Naive thymus-derived CD8-positive, alpha-beta T cell (primary cell): ENCODE measurements at regions not wholly inside any gene's neighbourhood (a gene's known extent, or its start where the extent isn't known, plus 50 kb on each side); places are given as distances from the start of the nearest gene placed in this dataset.
A peak's percentile ranks its signal among the peaks of the same experiment; 100 is the strongest.

Source experiments
- ATAC-seq, 2 donors: fragments of 150-1000 bp; cut with Tn5 transposase in 1 of 2; sonication (Bioruptor Pico), chemical (Tn5 transposase) in 1 of 2; 1 replicate in 1 of 2; 2 replicates in 1 of 2; pipeline ENCODE4 v1.10.0; 2021; ENCODE audit warnings: mild to moderate bottlenecking in 2 of 2, moderate library complexity in 2 of 2
- POLR2A ChIA-PET: fragments of 350-600 bp; sonication (Branson Sonifier 250); formaldehyde crosslinking; loops from one replicate; lab custom pipeline; 2021; ENCODE audit warnings: antibody characterized with exemption; lab: Charles Lee
- DNase-seq, 10 donors: peaks; one replicate each; pipeline versions ENCODE4 v3.0.0 to v3.0.0-alpha.2; 2020 to 2022
- H3K27ac Mint-ChIP-seq, 10 donors: one replicate each; pipeline ENCODE4 v1.8.0; 2020 to 2022; ENCODE audit warnings: mild to moderate bottlenecking in 10 of 10, mixed read lengths in 10 of 10, moderate library complexity in 4 of 10, inconsistent platforms in 1 of 10
- H3K27me3 Mint-ChIP-seq, 5 donors: one replicate each; pipeline ENCODE4 v1.8.0; 2021 to 2022; ENCODE audit warnings: mixed read lengths in 5 of 5
- H3K36me3 Mint-ChIP-seq, 3 donors: one replicate each; pipeline ENCODE4 v1.8.0; 2020 to 2022; ENCODE audit warnings: mixed read lengths in 3 of 3, mild to moderate bottlenecking in 2 of 3, inconsistent platforms in 1 of 3
- H3K4me1 Mint-ChIP-seq, 4 donors: one replicate each; pipeline ENCODE4 v1.8.0; 2021 to 2022; ENCODE audit warnings: mixed read lengths in 4 of 4
- H3K4me3 Mint-ChIP-seq, 10 donors: one replicate each; pipeline ENCODE4 v1.8.0; 2020 to 2022; ENCODE audit warnings: mild to moderate bottlenecking in 10 of 10, mixed read lengths in 10 of 10, moderate library complexity in 6 of 10, inconsistent platforms in 1 of 10
- H3K9me3 Mint-ChIP-seq, 9 donors: one replicate each; pipeline ENCODE4 v1.8.0; 2020 to 2022; ENCODE audit warnings: mixed read lengths in 9 of 9, mild to moderate bottlenecking in 3 of 9, inconsistent platforms in 1 of 9, moderate library complexity in 1 of 9

DNA sequence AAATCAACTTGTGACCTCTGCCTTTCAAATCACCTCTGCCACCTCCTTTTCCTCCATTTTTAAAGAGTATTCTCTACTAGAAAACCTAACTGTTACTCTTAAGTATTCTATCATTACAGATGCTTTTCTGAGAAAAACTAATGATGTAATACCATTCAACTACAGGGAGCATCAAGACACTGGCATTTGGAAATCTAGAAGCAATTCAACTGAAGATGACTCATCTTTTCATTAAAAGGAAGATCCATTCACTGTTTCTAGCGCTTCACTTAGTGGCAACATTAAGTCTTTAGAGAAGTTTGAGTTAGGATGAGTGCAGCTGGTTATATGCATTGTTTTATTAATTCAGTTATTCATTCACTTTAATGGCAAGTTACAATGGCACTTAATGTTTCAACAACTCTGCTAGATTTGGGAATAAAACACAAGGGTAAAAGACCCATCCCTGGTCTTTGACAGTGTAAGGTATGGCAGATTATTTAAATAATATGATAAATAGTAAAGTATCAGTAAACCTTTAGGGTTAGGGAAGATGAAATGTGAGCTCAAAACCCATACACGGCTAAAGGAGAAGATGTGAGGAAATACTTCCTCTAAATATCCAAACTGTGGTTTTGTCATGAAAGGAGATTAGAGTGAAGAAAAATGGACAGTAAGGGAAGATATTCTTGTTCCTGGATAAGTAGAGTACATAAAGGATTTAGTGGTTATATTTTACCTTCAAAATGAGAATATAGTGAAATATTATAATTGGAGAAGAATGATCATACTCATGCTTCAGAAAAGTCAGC lies 61.7 kb downstream of the KCNJ2 start:
- no peak overlapping the region for H3K4me3 Mint-ChIP-seq
- peaks cover 6 to 36% (median 8%) of the 10 kb centered on the region in 5 donors for H3K27me3 Mint-ChIP-seq
- H3K9me3 Mint-ChIP-seq = peaks cover under 1 to 16% (median 3%) of the 10 kb centered on the region in 9 donors
- ATAC-seq (no peak), DNase-seq (no peak)
- no peak overlapping the region for H3K27ac Mint-ChIP-seq
- H3K36me3 Mint-ChIP-seq = no peaks in the 10 kb centered on the region
- POLR2A ChIA-PET = no interaction called here
- no peaks in the 10 kb centered on the region for H3K4me1 Mint-ChIP-seq

DNA sequence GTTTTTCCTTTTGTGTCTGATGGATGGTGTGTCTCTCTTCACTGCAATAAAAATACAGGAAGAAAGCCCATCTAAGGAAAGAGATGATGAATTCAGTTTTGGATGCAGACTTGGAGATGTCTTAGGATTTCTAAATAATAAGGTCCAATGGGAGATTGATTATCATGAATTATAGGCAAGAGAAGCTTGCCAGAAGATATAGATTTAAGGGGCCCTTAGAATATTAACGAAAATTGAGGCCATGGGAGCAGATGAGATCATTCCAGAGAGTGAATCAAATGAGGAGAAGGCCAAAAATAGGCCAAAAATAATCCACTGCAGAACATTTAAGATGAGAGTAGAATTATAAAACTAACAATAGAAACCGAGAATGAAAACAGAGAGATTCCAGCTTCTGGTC lies 63.1 kb downstream of the KCNJ2 start:
- H3K27ac Mint-ChIP-seq = no peak overlapping the region
- POLR2A ChIA-PET = no interaction called here
- H3K4me1 Mint-ChIP-seq = no peaks in the 10 kb centered on the region
- peaks cover 2 to 16% (median 8%) of the 10 kb centered on the region in 9 donors for H3K9me3 Mint-ChIP-seq
- DNase-seq (no peak), ATAC-seq (no peak)
- peaks cover 4 to 27% (median 5%) of the 10 kb centered on the region in 5 donors for H3K27me3 Mint-ChIP-seq
- H3K4me3 Mint-ChIP-seq = no peak overlapping the region
- no peaks in the 10 kb centered on the region for H3K36me3 Mint-ChIP-seq

DNA sequence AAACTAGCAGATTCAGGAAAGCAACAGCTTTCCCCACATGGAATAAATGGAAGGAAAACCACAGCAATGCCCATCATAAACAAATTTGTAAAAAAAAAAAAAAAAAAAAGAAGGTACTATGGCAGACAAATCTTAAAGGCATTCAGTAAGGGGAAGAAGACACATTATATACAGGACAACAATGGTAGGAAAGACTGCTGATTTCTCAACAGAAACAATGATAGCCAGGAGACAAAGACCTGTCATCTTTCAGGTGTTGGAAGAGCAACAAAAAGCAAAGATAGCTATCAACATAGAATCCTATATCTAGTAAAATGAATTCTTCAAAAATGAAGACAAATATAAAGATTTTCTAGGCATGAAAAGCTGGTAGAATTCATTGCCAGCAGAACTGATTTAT lies 65.9 kb downstream of the KCNJ2 start:
- POLR2A ChIA-PET = no interaction called here
- H3K36me3 Mint-ChIP-seq = no peaks in the 10 kb centered on the region
- H3K4me3 Mint-ChIP-seq = no peak overlapping the region
- peaks cover 0 to 21% (median 2%) of the 10 kb centered on the region in 5 donors for H3K27me3 Mint-ChIP-seq
- H3K27ac Mint-ChIP-seq = peak overlapping the region in 1 of 10 donors; percentile 14
- DNase-seq (no peak), ATAC-seq (no peak)
- H3K4me1 Mint-ChIP-seq = no peaks in the 10 kb centered on the region
- peaks cover 2 to 15% (median 7%) of the 10 kb centered on the region in 9 donors for H3K9me3 Mint-ChIP-seq

DNA sequence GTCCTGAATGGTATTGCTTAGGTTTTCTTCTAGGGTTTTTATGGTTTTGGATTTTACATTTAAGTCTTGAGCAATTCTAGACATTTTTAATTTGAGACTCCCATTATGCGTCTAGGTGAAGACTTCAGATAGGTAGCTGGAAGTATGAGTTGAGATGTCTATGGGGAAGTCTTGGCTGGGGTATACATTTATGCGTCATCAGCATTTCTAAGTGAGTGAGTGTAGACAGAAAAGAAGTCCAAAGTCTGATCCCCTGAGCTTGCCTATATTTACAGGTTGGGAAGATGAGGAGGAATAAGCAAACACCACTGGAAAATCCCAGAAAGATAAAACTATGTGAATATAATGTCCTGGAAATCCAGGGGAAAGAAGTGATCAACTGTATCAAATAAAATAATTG lies 68.9 kb downstream of the KCNJ2 start:
- POLR2A ChIA-PET = no interaction called here
- DNase-seq = no peak
- H3K27me3 Mint-ChIP-seq = peaks cover 0 to 6% (median 0%) of the 10 kb centered on the region in 5 donors

DNA sequence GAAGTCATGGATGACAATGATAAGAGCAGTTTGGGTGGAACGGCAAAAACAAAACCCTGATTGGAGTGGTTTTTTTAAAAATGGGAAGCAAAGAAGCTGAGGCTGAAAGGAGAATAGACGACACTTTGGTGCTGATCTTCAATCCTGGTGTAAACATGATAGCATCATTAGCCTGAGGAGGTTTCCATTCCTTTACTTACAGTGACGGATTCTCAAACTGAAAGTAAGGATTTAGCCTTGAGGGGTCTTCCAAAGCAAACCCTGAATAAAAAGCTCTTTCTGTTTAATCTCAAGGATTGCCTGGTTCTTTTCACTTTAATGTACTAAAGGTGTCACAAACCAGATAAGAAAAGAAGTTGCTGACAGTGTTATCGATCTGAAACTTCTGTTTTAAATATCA lies 69.3 kb downstream of the KCNJ2 start:
- H3K9me3 Mint-ChIP-seq = peaks cover 2 to 15% (median 5%) of the 10 kb centered on the region in 9 donors
- no peaks in the 10 kb centered on the region for H3K4me1 Mint-ChIP-seq
- POLR2A ChIA-PET = no interaction called here
- no peak overlapping the region for H3K4me3 Mint-ChIP-seq
- DNase-seq (no peak), ATAC-seq (no peak)
- no peaks in the 10 kb centered on the region for H3K36me3 Mint-ChIP-seq
- no peak overlapping the region for H3K27ac Mint-ChIP-seq
- peaks cover 0 to 6% (median 2%) of the 10 kb centered on the region in 5 donors for H3K27me3 Mint-ChIP-seq

More for the DNA sequence above, 68.9 kb downstream of the KCNJ2 start:
- ATAC-seq = no peak
- Mint-ChIP-seq H3K4me1 (no peaks in the 10 kb centered on the region), H3K27ac (no peak overlapping the region), H3K9me3 (peaks cover 2 to 15% (median 5%) of the 10 kb centered on the region in 9 donors), H3K4me3 (no peak overlapping the region), H3K36me3 (no peaks in the 10 kb centered on the region)

DNA sequence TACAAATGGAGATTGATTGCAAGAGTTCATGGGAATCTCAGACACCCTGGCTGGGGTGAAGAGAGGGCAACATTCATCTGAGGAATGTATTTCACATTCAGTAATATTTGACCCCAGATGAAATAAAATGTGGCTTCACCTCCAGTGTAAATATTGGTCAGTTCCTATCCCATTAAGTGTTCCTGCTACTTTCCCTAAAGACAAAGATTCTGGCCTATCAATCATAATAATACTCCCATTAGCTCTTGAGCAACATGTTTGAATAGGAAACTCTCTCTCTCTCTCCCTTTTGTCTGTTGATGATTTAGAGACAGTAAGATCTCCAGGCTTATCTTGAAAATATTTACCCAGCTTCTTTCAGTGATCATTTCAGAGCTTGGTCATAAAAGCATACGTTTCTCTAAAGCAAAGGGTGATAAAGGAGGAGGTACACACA lies 70.1 kb downstream of the KCNJ2 start:
- ATAC-seq (no peak), DNase-seq (no peak)
- H3K27ac Mint-ChIP-seq = no peak overlapping the region
- H3K9me3 Mint-ChIP-seq = peaks cover 2 to 18% (median 4%) of the 10 kb centered on the region in 9 donors
- H3K36me3 Mint-ChIP-seq = no peaks in the 10 kb centered on the region
- no peak overlapping the region for H3K4me3 Mint-ChIP-seq
- H3K4me1 Mint-ChIP-seq = no peaks in the 10 kb centered on the region
- H3K27me3 Mint-ChIP-seq = peaks cover 0 to 8% (median 4%) of the 10 kb centered on the region in 5 donors
- POLR2A ChIA-PET = no interaction called here

DNA sequence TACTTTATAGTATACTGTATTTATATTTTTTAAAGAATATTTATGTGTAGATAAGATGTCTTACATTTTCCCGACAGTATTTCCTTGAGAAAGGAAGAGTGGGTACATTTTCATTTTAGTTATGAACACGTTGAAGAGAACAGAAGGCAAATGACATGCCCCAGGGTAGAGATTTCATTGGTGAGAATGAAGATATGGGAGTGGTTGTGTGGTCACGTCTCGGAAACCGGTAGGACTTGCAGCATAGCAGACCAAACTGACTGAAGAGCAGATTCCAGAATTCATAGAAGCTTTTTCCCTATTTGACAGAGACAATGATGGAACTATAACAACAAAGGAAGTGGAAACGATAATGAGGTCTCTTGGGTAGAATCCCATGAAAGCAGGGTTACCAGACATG lies 71.7 kb downstream of the KCNJ2 start:
- H3K9me3 Mint-ChIP-seq = peaks cover 0 to 18% (median 2%) of the 10 kb centered on the region in 9 donors
- H3K4me3 Mint-ChIP-seq = no peak overlapping the region
- H3K36me3 Mint-ChIP-seq = no peaks in the 10 kb centered on the region
- H3K4me1 Mint-ChIP-seq = no peaks in the 10 kb centered on the region
- DNase-seq (no peak), ATAC-seq (no peak)
- POLR2A ChIA-PET = no interaction called here
- H3K27me3 Mint-ChIP-seq = peaks cover 0 to 9% (median 4%) of the 10 kb centered on the region in 5 donors
- no peak overlapping the region for H3K27ac Mint-ChIP-seq

DNA sequence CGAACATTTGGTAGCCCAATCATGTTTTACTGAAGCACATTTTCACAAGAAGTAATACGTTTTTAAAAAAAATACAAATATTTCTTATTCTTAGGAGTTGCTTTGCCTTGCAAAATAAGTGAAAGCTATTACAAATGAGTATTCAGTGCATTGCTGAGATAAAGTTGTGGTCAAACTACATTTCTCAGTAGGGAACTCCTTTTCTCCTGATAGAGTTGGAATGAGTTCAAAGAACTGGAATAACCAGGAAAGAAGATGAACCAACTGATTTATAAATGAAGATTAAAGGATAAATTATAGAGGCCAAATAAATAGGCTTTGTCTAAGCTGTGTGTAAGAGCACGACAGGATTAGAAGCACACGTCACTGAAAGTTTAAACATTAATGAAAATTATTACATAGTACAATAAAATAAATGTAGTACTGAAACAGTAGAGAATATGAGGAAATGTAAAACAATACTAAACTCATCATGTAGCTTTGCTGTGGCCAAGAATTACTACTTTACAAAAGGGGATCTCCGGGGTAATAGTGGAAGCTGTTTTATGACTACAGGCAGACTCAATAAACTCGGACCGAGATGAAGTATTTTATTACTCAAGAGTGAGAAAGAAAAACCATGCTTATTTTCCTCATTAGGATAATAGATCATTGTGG lies 73.6 kb downstream of the KCNJ2 start:
- DNase-seq (no peak), ATAC-seq (no peak)
- POLR2A ChIA-PET = no interaction called here
- H3K4me3 Mint-ChIP-seq = no peak overlapping the region
- no peaks in the 10 kb centered on the region for H3K36me3 Mint-ChIP-seq
- no peaks in the 10 kb centered on the region for H3K4me1 Mint-ChIP-seq
- H3K27ac Mint-ChIP-seq = no peak overlapping the region
- peaks cover 0 to 12% (median 0%) of the 10 kb centered on the region in 9 donors for H3K9me3 Mint-ChIP-seq
- H3K27me3 Mint-ChIP-seq = peaks cover 0 to 9% (median 4%) of the 10 kb centered on the region in 5 donors

DNA sequence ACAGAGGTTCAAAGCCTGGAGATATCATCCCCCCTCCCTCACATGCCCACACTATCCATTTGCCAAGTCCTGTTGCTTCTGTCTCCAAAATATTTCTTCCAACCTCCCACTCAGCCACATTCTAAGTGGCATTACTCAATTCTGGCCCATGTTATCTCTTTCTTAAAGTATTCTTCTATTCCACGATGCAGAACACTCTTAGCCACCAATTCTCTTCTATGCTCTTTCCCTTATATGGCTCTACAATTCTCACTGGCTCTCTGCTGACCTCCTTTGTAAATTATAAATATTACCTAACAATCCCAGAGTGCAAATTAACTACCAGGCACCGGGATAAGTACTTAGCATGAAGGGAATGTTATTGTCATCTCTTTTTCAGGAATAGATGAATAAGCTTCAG lies 82.4 kb downstream of the KCNJ2 start:
- no peak overlapping the region for H3K4me3 Mint-ChIP-seq
- POLR2A ChIA-PET = no interaction called here

DNA sequence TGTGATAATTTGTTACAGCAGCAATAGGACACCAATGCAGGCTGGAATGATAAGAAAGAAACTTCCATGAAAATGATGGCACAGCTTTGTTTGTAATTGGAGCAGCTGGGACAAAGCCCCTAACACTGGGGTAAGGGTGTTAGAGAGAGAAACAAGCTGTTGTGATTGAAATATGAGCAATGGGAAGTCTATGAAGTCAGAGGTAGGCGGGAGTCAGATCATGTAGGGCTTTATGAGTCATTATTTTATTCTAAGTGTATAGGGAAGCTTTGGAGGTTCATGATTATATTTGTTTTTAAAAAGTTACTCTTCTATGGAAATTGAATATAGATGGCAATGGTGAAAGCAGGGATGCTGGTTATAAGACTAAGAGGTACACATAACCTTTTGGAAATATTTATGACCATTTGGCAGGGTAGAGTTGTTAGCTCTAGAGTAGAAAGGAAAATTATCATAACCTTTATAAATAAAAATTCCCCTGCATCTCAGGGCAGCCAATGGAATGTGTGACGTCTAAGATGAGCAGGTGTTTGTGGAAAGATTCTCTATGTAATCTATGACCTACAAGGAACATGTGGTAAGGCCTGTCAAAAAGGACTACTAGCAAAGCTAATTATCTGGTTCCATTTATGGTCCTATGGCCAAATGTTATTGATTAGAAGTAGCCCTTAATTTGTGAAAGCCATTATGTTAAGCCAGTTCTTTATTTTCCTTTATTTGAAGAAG lies 85.6 kb downstream of the KCNJ2 start:
- no peak overlapping the region for H3K4me3 Mint-ChIP-seq
- POLR2A ChIA-PET = no interaction called here
- H3K27ac Mint-ChIP-seq = no peak overlapping the region
- peaks cover 0 to 6% (median 0%) of the 10 kb centered on the region in 5 donors for H3K27me3 Mint-ChIP-seq
- DNase-seq (no peak), ATAC-seq (no peak)
- no peaks in the 10 kb centered on the region for H3K4me1 Mint-ChIP-seq
- H3K36me3 Mint-ChIP-seq = no peaks in the 10 kb centered on the region
- peaks cover 0 to 2% (median 0%) of the 10 kb centered on the region in 9 donors for H3K9me3 Mint-ChIP-seq

More for the DNA sequence above, 82.4 kb downstream of the KCNJ2 start:
- no peaks in the 10 kb centered on the region for H3K4me1 Mint-ChIP-seq
- no peak overlapping the region for H3K27ac Mint-ChIP-seq
- ATAC-seq = no peak
- peaks cover 0 to 4% (median 0%) of the 10 kb centered on the region in 9 donors for H3K9me3 Mint-ChIP-seq
- H3K27me3 Mint-ChIP-seq = peaks cover 0 to 1% (median 0%) of the 10 kb centered on the region in 5 donors
- DNase-seq = no peak
- H3K36me3 Mint-ChIP-seq = no peaks in the 10 kb centered on the region

DNA sequence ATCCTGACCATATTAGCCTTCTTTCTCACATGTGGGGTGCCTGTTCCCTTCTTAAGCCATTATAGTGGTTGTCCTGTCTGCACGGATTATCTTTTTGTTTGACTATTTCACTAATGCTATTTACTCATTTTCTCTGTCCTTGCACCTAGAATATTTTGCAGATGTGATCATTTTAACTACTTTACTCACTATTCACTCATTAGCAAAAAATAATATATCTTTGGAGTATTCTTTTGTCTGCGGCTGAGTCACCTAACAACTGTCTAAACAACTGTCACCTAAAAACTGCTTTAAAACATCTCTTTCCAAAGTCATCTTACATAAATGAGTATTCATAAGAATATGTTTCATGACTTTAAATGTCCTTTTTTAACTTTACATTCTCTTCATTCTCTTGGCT lies 87.4 kb downstream of the KCNJ2 start:
- Mint-ChIP-seq H3K4me3 (no peak overlapping the region), H3K27ac (no peak overlapping the region), H3K27me3 (peaks cover 0 to 10% (median 0%) of the 10 kb centered on the region in 5 donors), H3K9me3 (peaks cover 0 to 6% (median 0%) of the 10 kb centered on the region in 9 donors), H3K4me1 (no peaks in the 10 kb centered on the region), H3K36me3 (no peaks in the 10 kb centered on the region)
- no peak for ATAC-seq
- POLR2A ChIA-PET = no interaction called here
- no peak for DNase-seq

DNA sequence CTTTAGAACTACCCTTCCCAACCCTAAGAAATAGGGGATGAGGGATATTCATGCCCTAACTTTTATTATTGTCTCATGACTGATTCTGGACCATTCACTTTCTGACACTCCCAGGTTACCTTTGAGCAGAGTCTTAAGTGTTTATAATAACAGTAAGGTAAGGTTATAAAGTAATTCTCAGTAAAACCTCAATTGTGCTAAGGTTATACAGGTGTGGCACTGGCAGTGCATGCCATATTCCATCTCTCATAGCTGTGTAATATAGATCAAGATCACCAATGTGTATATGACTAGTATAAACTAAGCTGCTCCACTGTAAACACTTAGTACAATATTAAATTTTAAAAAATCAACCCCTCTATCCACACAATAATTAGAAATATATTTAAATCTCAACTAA lies 89.1 kb downstream of the KCNJ2 start:
- H3K4me1 Mint-ChIP-seq = no peaks in the 10 kb centered on the region
- POLR2A ChIA-PET = no interaction called here
- DNase-seq = no peak
- H3K27me3 Mint-ChIP-seq = peaks cover 0 to 10% (median 0%) of the 10 kb centered on the region in 5 donors
- ATAC-seq = no peak
- no peaks in the 10 kb centered on the region for H3K36me3 Mint-ChIP-seq
- no peak overlapping the region for H3K27ac Mint-ChIP-seq
- H3K9me3 Mint-ChIP-seq = peaks cover 0 to 6% (median 0%) of the 10 kb centered on the region in 9 donors
- H3K4me3 Mint-ChIP-seq = no peak overlapping the region

DNA sequence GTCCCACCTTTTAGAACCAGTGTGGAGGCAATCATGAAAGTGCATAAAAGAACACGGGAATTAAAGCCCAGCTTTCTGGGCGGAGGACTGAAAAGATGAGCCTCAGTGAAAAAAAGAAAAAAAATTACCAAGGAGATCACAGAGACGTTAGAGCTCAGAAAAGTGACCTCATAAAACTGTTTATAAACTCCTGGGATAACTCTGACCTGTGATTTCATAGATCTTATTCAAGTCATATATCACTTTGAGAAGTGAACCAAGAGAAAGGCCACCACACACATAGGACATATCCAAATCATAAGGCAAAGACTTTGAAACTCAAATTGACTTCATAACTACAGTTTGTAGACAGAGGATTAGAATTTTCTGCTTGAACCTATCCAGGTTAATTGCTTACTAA lies 90.1 kb downstream of the KCNJ2 start:
- Mint-ChIP-seq H3K27me3 (peaks cover 2 to 10% (median 4%) of the 10 kb centered on the region in 5 donors), H3K4me3 (no peak overlapping the region)
- POLR2A ChIA-PET = no interaction called here

More for the DNA sequence above, 90.1 kb downstream of the KCNJ2 start:
- Mint-ChIP-seq H3K27ac (no peak overlapping the region), H3K9me3 (peaks cover 0 to 6% (median 0%) of the 10 kb centered on the region in 9 donors), H3K4me1 (no peaks in the 10 kb centered on the region), H3K36me3 (no peaks in the 10 kb centered on the region)
- ATAC-seq (no peak), DNase-seq (no peak)
